ENCODE measurements at regions not wholly inside any gene's neighbourhood (a gene's known extent, or its start where the extent isn't known, plus 50 kb on each side); places are given as distances from the start of the nearest gene placed in this dataset.
"Not testable (repeated sequence)": the region's sequence is repeated elsewhere in the genome, so short reads cannot be mapped to it uniquely, and the experiment has no call there.

- H3K4me1 Mint-ChIP-seq (ENCODE audit: low read depth) = peaks cover 34% of the 10 kb centered on the region
- H3K36me3 Mint-ChIP-seq (ENCODE audit: insufficient read depth) = no peaks in the 10 kb centered on the region
- H3K9me3 Mint-ChIP-seq = no peaks in the 10 kb centered on the region
- ATAC-seq (no peak), DNase-seq (no peak)
- H3K27me3 Mint-ChIP-seq (ENCODE audit: low read depth) = peaks cover 9% of the 10 kb centered on the region
- H3K4me3 Mint-ChIP-seq = peak overlapping the region; percentile 48
Observed at GRCh38 chr3:72274493-72275330, 489.8 kb upstream of the PROK2 start.

GRCh38 chr3:72273615-72274014 lies 488.7 kb upstream of the PROK2 start:
- DNase-seq (no peak), ATAC-seq (no peak)
- no peaks in the 10 kb centered on the region for H3K9me3 Mint-ChIP-seq
- H3K27me3 Mint-ChIP-seq (ENCODE audit: low read depth) = peaks cover 6% of the 10 kb centered on the region
- H3K36me3 Mint-ChIP-seq (ENCODE audit: insufficient read depth) = no peaks in the 10 kb centered on the region
- H3K4me3 Mint-ChIP-seq = no peak overlapping the region
- H3K4me1 Mint-ChIP-seq (ENCODE audit: low read depth) = peaks cover 36% of the 10 kb centered on the region

- peaks cover 6% of the 10 kb centered on the region for H3K27me3 Mint-ChIP-seq (ENCODE audit: low read depth)
- H3K4me1 Mint-ChIP-seq (ENCODE audit: low read depth) = peaks cover 36% of the 10 kb centered on the region
- DNase-seq (no peak), ATAC-seq (no peak)
- no peaks in the 10 kb centered on the region for H3K9me3 Mint-ChIP-seq
- no peak overlapping the region for H3K4me3 Mint-ChIP-seq
- H3K36me3 Mint-ChIP-seq (ENCODE audit: insufficient read depth) = no peaks in the 10 kb centered on the region
Observed at GRCh38 chr3:72272356-72272755, 487.4 kb upstream of the PROK2 start.

DNA sequence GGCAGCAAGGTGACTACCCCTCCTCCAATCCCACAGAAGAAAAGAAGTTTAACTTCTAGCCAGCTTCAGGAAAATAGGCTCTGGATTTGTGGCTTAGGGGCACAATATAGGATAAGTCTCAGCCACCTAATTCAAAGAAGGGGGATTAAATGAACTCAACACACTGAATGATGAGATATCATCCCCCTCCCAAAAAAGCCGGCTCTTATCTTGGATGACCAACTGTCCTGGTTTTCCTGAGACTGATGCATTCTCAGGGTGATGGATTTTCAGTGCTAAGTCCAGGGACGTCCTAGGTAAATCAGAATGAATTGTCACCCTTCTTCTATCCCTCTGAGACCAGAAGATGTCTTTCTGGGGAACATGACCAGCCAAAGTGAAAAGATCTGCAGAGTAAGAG lies 487.0 kb upstream of the PROK2 start:
- Mint-ChIP-seq H3K27me3 (ENCODE audit: low read depth) (peaks cover 3% of the 10 kb centered on the region), H3K4me1 (ENCODE audit: low read depth) (peaks cover 40% of the 10 kb centered on the region), H3K9me3 (no peaks in the 10 kb centered on the region), H3K36me3 (ENCODE audit: insufficient read depth) (no peaks in the 10 kb centered on the region), H3K4me3 (no peak overlapping the region)
- ATAC-seq (no peak), DNase-seq (no peak)

DNA sequence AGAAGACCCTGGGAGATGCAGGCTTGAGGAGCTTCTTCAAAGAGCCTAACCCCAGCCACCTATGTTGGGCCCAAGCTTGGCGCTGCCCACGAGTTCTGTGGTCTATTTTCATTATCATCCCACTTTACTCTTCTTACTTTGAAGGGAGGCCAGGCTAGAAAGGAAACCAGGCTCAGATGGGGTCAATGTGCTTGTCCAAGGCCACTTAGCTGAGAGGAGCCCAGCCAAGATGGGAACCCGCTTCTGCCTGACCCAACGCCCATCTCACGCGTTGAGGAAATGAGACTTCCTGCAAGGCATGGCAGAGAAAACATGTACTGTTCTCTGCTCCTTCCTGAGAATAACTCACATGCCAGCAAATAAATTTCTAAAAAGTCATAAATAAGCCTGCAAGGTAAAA lies 486.3 kb upstream of the PROK2 start:
- Mint-ChIP-seq H3K9me3 (no peaks in the 10 kb centered on the region), H3K36me3 (ENCODE audit: insufficient read depth) (no peaks in the 10 kb centered on the region), H3K4me1 (ENCODE audit: low read depth) (peaks cover 45% of the 10 kb centered on the region), H3K4me3 (no peak overlapping the region), H3K27me3 (ENCODE audit: low read depth) (no peaks in the 10 kb centered on the region)
- no peak for DNase-seq
- no peak for ATAC-seq

DNA sequence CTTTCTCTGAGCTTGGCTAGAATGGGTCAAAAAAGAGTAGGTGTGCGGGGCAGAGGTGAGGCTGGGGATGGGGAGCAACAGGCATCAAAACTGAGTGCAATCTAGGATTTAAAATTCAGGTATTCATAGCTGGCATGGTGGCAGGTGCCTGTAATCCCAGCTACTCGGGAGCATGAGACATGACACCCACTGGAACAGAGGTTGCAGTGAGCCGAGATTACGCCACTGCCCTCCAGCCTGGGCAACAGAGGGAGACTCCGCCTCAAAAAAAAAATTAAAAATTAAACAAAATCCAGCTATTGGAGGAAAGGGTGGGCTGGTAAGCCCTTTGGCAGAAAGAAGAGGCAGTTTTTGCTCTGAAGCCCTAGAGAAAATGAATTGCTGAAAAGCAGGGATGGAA lies 485.8 kb upstream of the PROK2 start:
- DNase-seq (no peak), ATAC-seq (no peak)
- H3K4me1 Mint-ChIP-seq (ENCODE audit: low read depth) = peaks cover 48% of the 10 kb centered on the region
- no peaks in the 10 kb centered on the region for H3K9me3 Mint-ChIP-seq
- no peak overlapping the region for H3K4me3 Mint-ChIP-seq
- no peaks in the 10 kb centered on the region for H3K27me3 Mint-ChIP-seq (ENCODE audit: low read depth)
- no peaks in the 10 kb centered on the region for H3K36me3 Mint-ChIP-seq (ENCODE audit: insufficient read depth)

- Mint-ChIP-seq H3K27me3 (ENCODE audit: low read depth) (no peaks in the 10 kb centered on the region), H3K4me1 (ENCODE audit: low read depth) (peaks cover 50% of the 10 kb centered on the region), H3K9me3 (no peaks in the 10 kb centered on the region), H3K36me3 (ENCODE audit: insufficient read depth) (no peaks in the 10 kb centered on the region), H3K4me3 (no peak overlapping the region)
- DNase-seq (no peak), ATAC-seq (peak in 1 of 2 donors; percentile 20)
Observed at GRCh38 chr3:72270072-72270681, 485.2 kb upstream of the PROK2 start.

- H3K9me3 Mint-ChIP-seq = no peaks in the 10 kb centered on the region
- H3K36me3 Mint-ChIP-seq (ENCODE audit: insufficient read depth) = no peaks in the 10 kb centered on the region
- no peak overlapping the region for H3K4me3 Mint-ChIP-seq
- no peak for ATAC-seq
- DNase-seq = no peak
- no peaks in the 10 kb centered on the region for H3K27me3 Mint-ChIP-seq (ENCODE audit: low read depth)
- H3K4me1 Mint-ChIP-seq (ENCODE audit: low read depth) = peaks cover 44% of the 10 kb centered on the region
Observed at GRCh38 chr3:72269475-72269874, 484.5 kb upstream of the PROK2 start.

DNA sequence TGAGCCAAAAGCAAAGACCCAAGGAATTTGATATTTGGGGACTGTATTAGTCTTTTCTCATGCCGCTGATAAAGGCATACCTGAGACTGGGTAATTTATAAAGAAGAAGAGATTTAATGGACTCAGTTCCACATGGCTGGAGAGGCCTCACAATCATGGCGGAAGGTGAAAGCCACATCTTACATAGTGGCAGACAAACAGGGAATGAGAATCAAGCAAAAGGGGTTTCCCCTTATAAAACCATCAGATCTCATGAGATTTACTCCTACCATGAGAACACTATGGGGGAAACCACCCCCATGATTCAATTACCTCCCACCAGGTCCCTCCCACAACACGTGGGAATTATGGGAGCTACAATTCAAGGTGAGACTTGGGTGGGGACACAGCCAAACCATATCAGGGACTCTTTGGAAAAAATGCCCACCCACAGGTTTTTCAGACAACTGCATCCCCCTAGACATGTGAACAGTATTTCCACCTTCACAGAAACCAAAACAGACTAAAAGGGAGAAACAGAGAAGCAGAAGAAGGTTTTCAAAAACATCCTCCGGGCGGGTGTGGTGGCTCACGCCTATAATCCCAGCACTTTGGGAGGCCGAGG lies 482.1 kb upstream of the PROK2 start:
- not testable (repeated sequence) for H3K27me3 Mint-ChIP-seq (ENCODE audit: low read depth); H3K4me3 Mint-ChIP-seq; DNase-seq; H3K9me3 Mint-ChIP-seq; H3K36me3 Mint-ChIP-seq (ENCODE audit: insufficient read depth)
- H3K4me1 Mint-ChIP-seq (ENCODE audit: low read depth) = peaks cover 32% of the 10 kb centered on the region
- peak; percentile 47 to 59 for ATAC-seq

GRCh38 chr3:72266016-72266370 lies 481.0 kb upstream of the PROK2 start:
- Mint-ChIP-seq H3K9me3 (no peaks in the 10 kb centered on the region), H3K27me3 (ENCODE audit: low read depth) (peaks cover 3% of the 10 kb centered on the region), H3K4me3 (no peak overlapping the region), H3K4me1 (ENCODE audit: low read depth) (peaks cover 32% of the 10 kb centered on the region), H3K36me3 (ENCODE audit: insufficient read depth) (no peaks in the 10 kb centered on the region)
- no peak for DNase-seq
- peak in 1 of 2 donors; percentile 12 for ATAC-seq

DNA sequence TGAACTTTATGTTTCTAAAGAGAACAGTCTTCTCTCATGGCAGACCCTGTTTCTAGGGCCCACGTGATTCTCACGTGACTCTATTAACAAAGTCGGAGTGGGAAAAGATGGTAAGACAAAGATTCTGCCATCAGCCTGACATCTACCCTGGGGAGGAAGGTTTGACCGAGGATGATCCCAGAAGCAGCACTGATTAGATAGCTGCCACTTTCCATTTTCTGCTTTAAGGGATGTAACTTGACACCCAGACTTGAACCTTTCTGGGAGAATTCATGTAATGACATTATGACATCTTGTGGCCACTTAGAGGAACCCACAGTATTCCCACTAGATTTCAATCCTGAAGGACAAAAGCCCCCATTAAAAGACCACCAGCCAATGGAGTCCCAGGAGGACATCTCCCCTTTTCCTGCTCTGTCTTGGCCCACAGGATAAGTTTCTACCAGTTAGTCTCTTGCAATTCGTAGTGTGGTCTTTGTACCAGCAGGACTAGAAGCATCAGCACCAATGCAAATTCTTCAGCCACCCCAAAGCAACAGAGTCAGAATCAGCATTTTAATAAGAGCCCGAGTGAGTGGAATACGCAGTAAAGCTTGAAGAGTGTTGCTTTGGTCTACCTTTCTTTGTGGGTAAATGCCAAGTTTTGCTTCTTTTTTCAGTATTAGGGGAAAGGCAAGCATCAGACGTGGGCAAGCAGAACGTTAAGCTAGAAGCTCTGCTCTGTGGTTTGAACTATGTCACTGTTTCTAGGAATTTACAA lies 480.5 kb upstream of the PROK2 start:
- Mint-ChIP-seq H3K4me3 (no peak overlapping the region), H3K36me3 (ENCODE audit: insufficient read depth) (no peaks in the 10 kb centered on the region), H3K27me3 (ENCODE audit: low read depth) (peaks cover 5% of the 10 kb centered on the region), H3K9me3 (no peaks in the 10 kb centered on the region), H3K4me1 (ENCODE audit: low read depth) (peaks cover 34% of the 10 kb centered on the region)
- ATAC-seq (peak in 1 of 2 donors; percentile 49), DNase-seq (no peak)

DNA sequence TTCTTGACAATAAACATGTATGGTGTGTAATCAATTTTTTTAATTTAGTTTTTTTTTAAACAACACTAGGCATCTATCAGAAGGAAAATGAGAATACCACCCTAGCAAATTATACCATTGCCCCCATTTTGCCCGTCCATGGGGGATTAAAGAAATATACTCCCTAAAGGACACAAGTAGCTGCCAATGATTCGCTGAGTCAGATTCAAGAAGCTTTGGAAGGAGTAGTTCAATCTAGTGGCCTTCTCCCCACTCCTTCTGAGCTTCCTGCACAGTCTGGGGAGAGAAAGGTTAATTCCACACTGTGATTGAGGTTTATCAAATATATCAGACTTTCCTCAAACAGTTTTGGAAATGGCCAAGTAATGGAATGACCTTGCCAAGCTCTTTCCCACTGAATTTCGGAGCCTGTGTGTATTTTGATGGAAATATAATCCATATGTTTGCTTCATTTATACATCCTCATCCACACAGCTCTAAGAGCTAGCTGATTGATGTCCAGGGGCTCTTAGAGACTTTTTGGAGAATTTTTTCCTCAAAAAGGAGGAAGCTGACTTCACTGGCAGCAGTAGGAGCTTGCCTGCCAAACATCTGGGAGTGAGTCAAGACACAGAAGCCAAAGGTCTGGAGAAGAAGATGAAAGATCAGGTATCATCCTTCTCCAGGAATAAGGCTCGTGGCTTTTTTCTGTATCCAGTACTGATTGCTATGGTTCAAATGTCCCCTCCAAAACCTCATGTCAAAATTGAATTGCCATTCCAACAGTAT lies 478.5 kb upstream of the PROK2 start:
- peaks cover 6% of the 10 kb centered on the region for H3K27me3 Mint-ChIP-seq (ENCODE audit: low read depth)
- H3K4me1 Mint-ChIP-seq (ENCODE audit: low read depth) = peaks cover 41% of the 10 kb centered on the region
- no peak overlapping the region for H3K4me3 Mint-ChIP-seq
- DNase-seq (no peak), ATAC-seq (no peak)
- no peaks in the 10 kb centered on the region for H3K36me3 Mint-ChIP-seq (ENCODE audit: insufficient read depth)
- H3K9me3 Mint-ChIP-seq = no peaks in the 10 kb centered on the region

- peaks cover 45% of the 10 kb centered on the region for H3K4me1 Mint-ChIP-seq (ENCODE audit: low read depth)
- peaks cover 8% of the 10 kb centered on the region for H3K27me3 Mint-ChIP-seq (ENCODE audit: low read depth)
Observed at GRCh38 chr3:72262736-72263135, 477.8 kb upstream of the PROK2 start.

More at GRCh38 chr3:72262736-72263135, 477.8 kb upstream of the PROK2 start:
- no peaks in the 10 kb centered on the region for H3K36me3 Mint-ChIP-seq (ENCODE audit: insufficient read depth)
- H3K9me3 Mint-ChIP-seq = no peaks in the 10 kb centered on the region
- ATAC-seq (no peak), DNase-seq (no peak)
- H3K4me3 Mint-ChIP-seq = no peak overlapping the region

Measured in activated T-cell treated with anti-CD3 and anti-CD28 coated beads, Interleukin-2, amount 50 U/mL, for 4 hours (primary cell).